Subcutaneous abdominal adipose tissue (tissue), 5 donors: ENCODE measurements at regions not wholly inside any gene's neighbourhood (a gene's known extent, or its start where the extent isn't known, plus 50 kb on each side); places are given as distances from the start of the nearest gene placed in this dataset.

ENCODE experiments used
- H3K27ac ChIP-seq: one replicate; pipeline ENCODE4 v1.7.0; 2013; ENCODE audit warnings: low read depth, mild to moderate bottlenecking, inconsistent platforms, low read length, moderate library complexity
- H3K27me3 ChIP-seq, 5 donors: one replicate each; pipeline ENCODE4 v1.7.0; 2013; ENCODE audit warnings: low read length in 5 of 5, inconsistent platforms in 1 of 5; ENCODE audit not compliant: control insufficient read depth in 5 of 5, insufficient read depth in 4 of 5
- H3K36me3 ChIP-seq, 5 donors: one replicate each; pipeline ENCODE4 v1.7.0; 2013; ENCODE audit warnings: low read length in 5 of 5; ENCODE audit not compliant: control insufficient read depth in 5 of 5, insufficient read depth in 5 of 5
- H3K4me1 ChIP-seq, 5 donors: one replicate each; pipeline ENCODE4 v1.7.0; 2013; ENCODE audit warnings: low read length in 5 of 5, mild to moderate bottlenecking in 3 of 5, moderate library complexity in 1 of 5; ENCODE audit not compliant: control insufficient read depth in 5 of 5, insufficient read depth in 5 of 5
- H3K4me3 ChIP-seq, 5 donors: one replicate each; pipeline ENCODE4 v1.7.0; 2013; ENCODE audit warnings: low read length in 5 of 5, low read depth in 1 of 5
- H3K9ac ChIP-seq, 5 donors: one replicate each; pipeline ENCODE4 v1.7.0; 2013; ENCODE audit warnings: low read length in 5 of 5, mild to moderate bottlenecking in 4 of 5, moderate library complexity in 3 of 5
- H3K9me3 ChIP-seq, 5 donors: one replicate each; pipeline ENCODE4 v1.7.0; 2013; ENCODE audit warnings: low read length in 5 of 5; ENCODE audit not compliant: control insufficient read depth in 5 of 5
- donor health status: healthy.
- donor health status: healthy.
- donor health status: healthy.
- donor health status: healthy.
- donor health status: healthy.

- no peaks in the 10 kb centered on the region for H3K36me3 ChIP-seq
- H3K27me3 ChIP-seq: no peaks in the 10 kb centered on the region
- peak overlapping the region; percentile 74 for H3K27ac ChIP-seq
- no peak overlapping the region for H3K4me3 ChIP-seq
- H3K9ac ChIP-seq: peak overlapping the region in 2 of 5 donors; percentile 36 to 61
- no peaks in the 10 kb centered on the region for H3K9me3 ChIP-seq
- peaks cover 6 to 56% (median 36%) of the 10 kb centered on the region in 5 donors for H3K4me1 ChIP-seq
Observed at GRCh38 chr15:39127151-39127790, 453.6 kb upstream of the THBS1 start.

DNA sequence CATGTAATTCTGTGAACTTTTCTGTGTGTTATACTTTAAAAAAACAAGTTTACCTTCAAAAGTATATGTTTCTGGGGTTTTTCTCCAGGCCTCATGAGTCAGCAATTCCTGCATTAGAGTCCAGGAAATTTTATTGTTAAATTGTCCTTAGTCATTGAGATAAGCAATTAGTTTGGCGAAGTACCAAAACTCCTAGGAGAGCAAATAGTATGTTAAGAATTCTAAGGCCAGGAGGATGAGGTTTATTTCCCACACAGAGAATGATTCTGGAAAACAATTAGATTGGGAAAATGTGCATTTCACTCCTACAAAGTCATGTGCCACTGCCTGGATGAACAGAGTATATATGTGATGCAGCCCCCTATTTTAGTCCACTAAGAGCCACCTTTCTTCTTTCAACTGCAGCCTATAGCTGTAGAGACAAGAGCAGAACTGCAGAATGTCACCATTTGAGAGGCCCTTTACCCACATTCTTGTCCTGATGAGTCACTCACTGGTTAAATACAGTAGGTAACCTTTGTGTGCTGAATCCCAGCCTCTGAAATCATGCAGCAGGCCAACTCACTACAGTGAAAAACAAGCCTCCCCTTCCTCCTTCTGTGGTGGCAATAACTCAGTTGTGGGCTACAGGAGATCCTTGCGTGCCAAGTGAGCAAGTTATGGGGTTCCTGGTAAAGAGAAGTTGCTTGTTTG is 452.8 kb upstream of the THBS1 start:
- Histone ChIP-seq H3K4me3 (no peak overlapping the region), H3K36me3 (no peaks in the 10 kb centered on the region), H3K27me3 (no peaks in the 10 kb centered on the region), H3K9me3 (no peaks in the 10 kb centered on the region), H3K9ac (peak overlapping the region in 1 of 5 donors; percentile 61), H3K27ac (peak overlapping the region; percentile 74), H3K4me1 (peaks cover 7 to 62% (median 44%) of the 10 kb centered on the region in 5 donors)

GRCh38 chr15:39128746-39129145 is 452.1 kb upstream of the THBS1 start:
- Histone ChIP-seq H3K27ac (peak overlapping the region; percentile 74), H3K4me3 (no peak overlapping the region), H3K4me1 (peaks cover 9 to 67% (median 44%) of the 10 kb centered on the region in 5 donors), H3K9ac (peak overlapping the region in 1 of 5 donors; percentile 38), H3K36me3 (no peaks in the 10 kb centered on the region), H3K9me3 (no peaks in the 10 kb centered on the region), H3K27me3 (no peaks in the 10 kb centered on the region)

- Histone ChIP-seq H3K4me1 (peaks cover 9 to 59% (median 44%) of the 10 kb centered on the region in 5 donors), H3K27me3 (no peaks in the 10 kb centered on the region), H3K36me3 (no peaks in the 10 kb centered on the region), H3K9ac (peak overlapping the region in 1 of 5 donors; percentile 61), H3K27ac (peak overlapping the region; percentile 94), H3K4me3 (peak overlapping the region in 1 of 5 donors; percentile 12), H3K9me3 (no peaks in the 10 kb centered on the region)
Observed at GRCh38 chr15:39130556-39131379, 450.1 kb upstream of the THBS1 start.

- peak overlapping the region; percentile 94 for H3K27ac ChIP-seq
- H3K4me1 ChIP-seq: peaks cover 9 to 56% (median 44%) of the 10 kb centered on the region in 5 donors
- no peaks in the 10 kb centered on the region for H3K36me3 ChIP-seq
- no peaks in the 10 kb centered on the region for H3K9me3 ChIP-seq
- H3K4me3 ChIP-seq: no peak overlapping the region
- no peaks in the 10 kb centered on the region for H3K27me3 ChIP-seq
- H3K9ac ChIP-seq: peak overlapping the region in 1 of 5 donors; percentile 61
Observed at GRCh38 chr15:39131609-39132008, 449.3 kb upstream of the THBS1 start.

DNA sequence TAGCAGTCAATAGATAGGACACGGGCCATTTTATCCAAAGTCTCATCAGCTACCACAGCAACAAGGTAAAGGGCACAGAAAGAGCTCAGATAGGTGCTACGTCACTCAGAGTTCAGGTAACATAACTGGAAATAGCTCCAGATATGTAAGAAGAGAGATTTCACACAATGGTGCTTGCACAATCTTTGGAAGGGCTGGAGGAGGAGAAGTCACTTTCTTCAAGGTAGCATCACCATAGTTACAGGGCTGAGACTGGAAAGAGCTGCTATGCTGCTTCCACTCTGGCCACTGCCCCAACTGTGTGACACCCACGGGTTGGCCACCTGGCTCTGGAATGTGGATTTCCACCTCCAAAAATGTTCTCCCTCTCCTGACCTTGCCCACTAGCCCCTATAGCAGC is 448.8 kb upstream of the THBS1 start:
- peaks cover 9 to 55% (median 42%) of the 10 kb centered on the region in 5 donors for H3K4me1 ChIP-seq
- no peaks in the 10 kb centered on the region for H3K27me3 ChIP-seq
- peak overlapping the region; percentile 94 for H3K27ac ChIP-seq

DNA sequence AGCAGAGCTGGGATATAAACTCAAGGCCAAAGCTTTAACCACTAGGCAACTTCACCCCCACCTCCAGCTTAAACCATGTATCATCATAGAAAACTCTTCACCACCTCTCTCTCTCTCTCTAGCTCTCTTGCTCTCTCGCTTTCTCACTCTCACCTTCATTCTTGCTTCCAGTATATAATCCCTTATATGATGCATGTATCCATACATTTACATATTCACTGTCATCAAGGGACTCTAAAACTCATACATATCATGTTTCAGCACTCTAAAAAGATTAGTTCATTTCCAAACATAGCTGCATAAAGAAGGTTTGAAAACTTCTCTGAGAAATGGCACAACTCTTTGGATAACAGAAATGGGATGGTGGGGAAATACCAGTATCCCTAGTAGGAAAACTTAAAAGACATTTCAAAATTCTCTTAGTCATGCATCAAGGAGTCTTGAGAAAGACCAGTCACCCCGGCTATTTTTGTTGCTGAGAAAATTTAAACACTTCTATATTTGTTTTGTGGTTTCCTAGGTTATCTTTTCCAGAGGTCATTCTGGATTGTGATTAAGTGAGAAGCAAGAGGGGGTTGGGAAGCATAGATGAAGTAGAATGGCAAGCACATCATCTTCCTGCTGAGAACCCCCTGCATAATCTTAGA is 447.8 kb upstream of the THBS1 start:
- Histone ChIP-seq H3K9ac (peak overlapping the region in 4 of 5 donors; percentile 24 to 77 (median 56)), H3K36me3 (no peaks in the 10 kb centered on the region), H3K9me3 (no peaks in the 10 kb centered on the region), H3K27me3 (no peaks in the 10 kb centered on the region), H3K27ac (peak overlapping the region; percentile 94), H3K4me1 (peaks cover 4 to 45% (median 34%) of the 10 kb centered on the region in 5 donors), H3K4me3 (no peak overlapping the region)

More for the DNA sequence above, 448.8 kb upstream of the THBS1 start:
- Histone ChIP-seq H3K9me3 (no peaks in the 10 kb centered on the region), H3K36me3 (no peaks in the 10 kb centered on the region), H3K9ac (peak overlapping the region in 2 of 5 donors; percentile 62 to 77), H3K4me3 (no peak overlapping the region)

GRCh38 chr15:39134282-39134681 is 446.6 kb upstream of the THBS1 start:
- Histone ChIP-seq H3K9me3 (no peaks in the 10 kb centered on the region), H3K27ac (peak overlapping the region; percentile 94)

DNA sequence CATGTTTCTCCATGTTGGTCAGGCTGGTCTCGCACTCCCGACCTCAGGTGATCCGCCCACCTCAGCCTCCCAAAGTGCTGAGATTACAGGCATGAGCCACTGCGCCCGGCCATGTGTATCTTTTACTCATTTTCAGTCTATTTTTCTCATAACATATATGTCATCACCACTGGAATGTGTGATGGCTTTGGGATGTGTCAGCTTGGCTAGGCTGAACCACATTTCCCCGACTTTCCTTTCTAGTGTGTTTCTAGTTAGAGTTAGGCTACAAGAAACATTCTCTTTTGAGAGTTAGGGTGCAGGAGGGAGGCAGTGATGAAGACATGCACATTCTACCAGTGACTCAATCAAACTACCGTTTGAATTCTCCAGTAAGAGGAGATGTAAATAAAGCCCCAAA is 444.9 kb upstream of the THBS1 start:
- Histone ChIP-seq H3K9me3 (no peaks in the 10 kb centered on the region), H3K27me3 (no peaks in the 10 kb centered on the region), H3K9ac (peak overlapping the region in 1 of 5 donors; percentile 16), H3K36me3 (no peaks in the 10 kb centered on the region), H3K27ac (no peak overlapping the region), H3K4me1 (peaks cover 0 to 27% (median 18%) of the 10 kb centered on the region in 5 donors), H3K4me3 (no peak overlapping the region)

More at GRCh38 chr15:39134282-39134681, 446.6 kb upstream of the THBS1 start:
- Histone ChIP-seq H3K4me3 (no peak overlapping the region), H3K4me1 (peaks cover 0 to 39% (median 25%) of the 10 kb centered on the region in 5 donors), H3K9ac (peak overlapping the region in 1 of 5 donors; percentile 55), H3K27me3 (no peaks in the 10 kb centered on the region), H3K36me3 (no peaks in the 10 kb centered on the region)
